GM10248 (cell line): ENCODE measurements at regions not wholly inside any gene's neighbourhood (a gene's known extent, or its start where the extent isn't known, plus 50 kb on each side); places are given as distances from the start of the nearest gene placed in this dataset.
A peak's percentile ranks its signal among the peaks of the same experiment; 100 is the strongest.

Experiments
- CTCF ChIA-PET: fragments of 300-600 bp; sonication (Branson Sonifier 250); formaldehyde crosslinking; extraction: SDS; loops from one replicate; lab custom pipeline; 2021; ENCODE audit warnings: antibody characterized with exemption; lab: Yijun Ruan, JAX
- POLR2A ChIA-PET: fragments of 350-650 bp; sonication (Branson Sonifier 250); formaldehyde crosslinking; extraction: SDS; loops from one replicate; lab custom pipeline; 2020; ENCODE audit warnings: antibody characterized with exemption; lab: Yijun Ruan, JAX
- DNase-seq: peaks from one replicate; pipeline ENCODE4 v3.0.0; 2012; ENCODE audit errors: extremely low spot score
- TF ChIP-seq, protein P1 (sequence below): IDR thresholded peaks from 2 replicates; pipeline ENCODE4 v1.5.1; 2012; ENCODE audit warnings: mild to moderate bottlenecking, low read depth; ENCODE audit errors: extremely low read depth, missing control alignments, control extremely low read depth

GRCh38 chr21:35138665-35139381 lies 89.7 kb upstream of the RUNX1 start:
- CTCF ChIA-PET: interaction anchor here (1.0 to 1.6 kb wide), 4 partner anchors 17 to 427 kb away, joined by 3 to 4 read pairs (median 4); no protein-coding TSS in a partner anchor
- TF ChIP-seq, protein P1, sequence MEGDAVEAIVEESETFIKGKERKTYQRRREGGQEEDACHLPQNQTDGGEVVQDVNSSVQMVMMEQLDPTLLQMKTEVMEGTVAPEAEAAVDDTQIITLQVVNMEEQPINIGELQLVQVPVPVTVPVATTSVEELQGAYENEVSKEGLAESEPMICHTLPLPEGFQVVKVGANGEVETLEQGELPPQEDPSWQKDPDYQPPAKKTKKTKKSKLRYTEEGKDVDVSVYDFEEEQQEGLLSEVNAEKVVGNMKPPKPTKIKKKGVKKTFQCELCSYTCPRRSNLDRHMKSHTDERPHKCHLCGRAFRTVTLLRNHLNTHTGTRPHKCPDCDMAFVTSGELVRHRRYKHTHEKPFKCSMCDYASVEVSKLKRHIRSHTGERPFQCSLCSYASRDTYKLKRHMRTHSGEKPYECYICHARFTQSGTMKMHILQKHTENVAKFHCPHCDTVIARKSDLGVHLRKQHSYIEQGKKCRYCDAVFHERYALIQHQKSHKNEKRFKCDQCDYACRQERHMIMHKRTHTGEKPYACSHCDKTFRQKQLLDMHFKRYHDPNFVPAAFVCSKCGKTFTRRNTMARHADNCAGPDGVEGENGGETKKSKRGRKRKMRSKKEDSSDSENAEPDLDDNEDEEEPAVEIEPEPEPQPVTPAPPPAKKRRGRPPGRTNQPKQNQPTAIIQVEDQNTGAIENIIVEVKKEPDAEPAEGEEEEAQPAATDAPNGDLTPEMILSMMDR: no peak
- peak; percentile 44 for DNase-seq
- POLR2A ChIA-PET: no interaction called here

GRCh38 chr21:35136586-35137219 lies 87.6 kb upstream of the RUNX1 start:
- TF ChIP-seq, protein P1: no peak
- POLR2A ChIA-PET: no interaction called here
- DNase-seq: no peak
- CTCF ChIA-PET: interaction anchor here (1.0 to 1.4 kb wide), 2 partner anchors 9 to 250 kb away, joined by 3 read pairs; no protein-coding TSS in a partner anchor

DNA sequence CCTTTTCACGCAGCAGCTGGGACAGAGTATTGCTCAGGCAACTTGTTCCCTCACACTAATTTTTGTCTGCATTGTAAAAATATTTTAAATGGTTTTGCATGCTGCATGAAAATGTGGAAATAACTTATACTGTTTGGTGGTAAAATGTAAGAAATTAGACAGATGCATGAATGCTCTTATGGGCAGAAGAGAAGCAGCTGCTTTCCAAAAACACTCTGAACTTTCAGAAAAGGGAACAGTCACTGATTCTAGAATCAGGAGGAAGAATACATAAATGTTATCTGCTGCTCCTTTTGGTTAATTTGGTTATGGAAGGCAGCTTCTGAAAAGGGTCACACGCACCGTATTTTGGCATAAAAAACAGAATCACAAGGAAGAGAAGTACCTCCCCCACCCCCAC lies 87.0 kb upstream of the RUNX1 start:
- POLR2A ChIA-PET: no interaction called here
- TF ChIP-seq, protein P1: no peak
- CTCF ChIA-PET: no interaction called here
- DNase-seq: no peak

- TF ChIP-seq, protein P1: no peak
- no peak for DNase-seq
- POLR2A ChIA-PET: no interaction called here
- CTCF ChIA-PET: no interaction called here
Measured at GRCh38 chr21:35135481-35135880, 86.4 kb upstream of the RUNX1 start.

GRCh38 chr21:35134309-35134708 lies 85.2 kb upstream of the RUNX1 start:
- CTCF ChIA-PET: no interaction called here
- no peak for DNase-seq
- TF ChIP-seq, protein P1: no peak
- POLR2A ChIA-PET: no interaction called here

DNA sequence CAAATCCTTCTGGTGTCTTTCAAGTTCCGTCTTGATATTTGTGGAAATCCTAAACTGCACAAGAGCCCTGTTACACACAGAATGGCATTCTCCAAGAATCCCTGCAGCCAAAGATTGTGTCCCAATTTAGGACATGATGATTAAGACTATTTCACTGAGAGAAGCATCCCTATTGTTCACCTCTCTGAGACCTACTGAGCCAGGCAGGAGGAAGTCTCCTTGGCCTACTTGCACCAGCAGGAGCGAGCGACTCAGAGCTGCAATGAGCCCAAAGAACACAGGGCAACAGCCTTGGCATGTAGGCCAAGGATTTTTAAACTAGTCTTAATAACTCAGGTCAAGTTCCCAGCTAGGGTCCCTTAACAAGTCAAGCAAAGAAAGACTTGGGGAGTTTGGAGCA lies 79.4 kb upstream of the RUNX1 start:
- DNase-seq: no peak
- TF ChIP-seq, protein P1: no peak
- ChIA-PET POLR2A (no interaction called here), CTCF (interaction anchor here (0.9 kb wide), 1 partner anchor 271 kb away, joined by 3 read pairs; no protein-coding TSS in a partner anchor)
